Epidermal melanocyte (primary cell): ENCODE measurements at regions not wholly inside any gene's neighbourhood (a gene's known extent, or its start where the extent isn't known, plus 50 kb on each side); places are given as distances from the start of the nearest gene placed in this dataset.
A peak's percentile ranks its signal among the peaks of the same experiment; 100 is the strongest.

ENCODE experiments used
- DNase-seq: peaks from one replicate; pipeline ENCODE4 v3.0.0; 2011; ENCODE audit warnings: low spot score; ENCODE audit not compliant: insufficient read length

DNA sequence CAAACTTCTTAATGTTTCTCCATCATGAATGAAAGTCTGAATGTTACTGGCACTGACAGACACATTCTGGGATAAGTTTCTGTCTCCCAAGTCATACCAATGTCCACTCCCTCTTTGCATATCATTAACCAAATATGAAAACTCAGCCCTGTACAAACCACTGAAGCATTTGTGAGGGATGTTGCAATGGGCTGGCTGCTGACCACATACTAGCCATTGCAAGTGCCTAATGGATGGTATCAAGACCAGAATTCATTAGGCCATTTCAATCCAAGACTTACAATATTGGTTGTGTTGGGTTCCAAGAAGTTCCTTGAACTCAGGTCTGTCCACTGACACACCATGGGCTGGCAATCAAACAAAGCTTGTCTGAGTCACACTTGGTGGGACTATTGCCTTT, 73.8 kb downstream of the CBLN2 start:
- no peak for DNase-seq

DNA sequence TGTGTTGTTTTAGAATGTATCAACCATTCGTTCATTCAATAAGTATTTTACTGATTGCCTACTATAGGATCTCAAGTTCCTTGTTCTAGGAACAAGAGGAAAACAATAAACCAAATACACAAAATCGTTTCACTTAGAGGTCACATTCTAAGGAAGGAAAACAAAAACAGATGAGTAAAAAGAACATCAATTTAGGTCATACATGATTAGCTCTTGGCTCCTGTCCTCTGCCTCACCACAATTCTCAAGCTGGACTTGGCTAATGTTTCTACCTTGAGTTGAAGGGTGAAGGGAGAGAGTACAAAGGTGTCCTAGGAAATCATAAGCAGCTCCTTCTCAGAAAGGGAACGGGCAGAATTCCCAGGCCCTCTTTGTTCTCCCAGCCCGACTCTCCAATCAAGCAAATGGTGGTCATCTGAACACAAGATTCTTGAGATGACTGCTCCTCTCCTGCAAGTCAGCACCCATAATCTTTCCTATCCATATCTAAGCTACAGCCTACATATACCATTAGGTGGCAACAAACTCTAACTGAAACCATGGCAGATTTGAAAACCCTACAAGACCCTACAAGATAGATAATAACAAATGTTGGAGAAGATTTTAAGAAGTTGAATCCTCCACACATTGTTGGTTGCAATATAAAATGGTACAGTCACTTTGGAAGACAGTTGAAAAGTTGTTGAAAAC, 76.0 kb downstream of the CBLN2 start:
- DNase-seq, result no peak

DNA sequence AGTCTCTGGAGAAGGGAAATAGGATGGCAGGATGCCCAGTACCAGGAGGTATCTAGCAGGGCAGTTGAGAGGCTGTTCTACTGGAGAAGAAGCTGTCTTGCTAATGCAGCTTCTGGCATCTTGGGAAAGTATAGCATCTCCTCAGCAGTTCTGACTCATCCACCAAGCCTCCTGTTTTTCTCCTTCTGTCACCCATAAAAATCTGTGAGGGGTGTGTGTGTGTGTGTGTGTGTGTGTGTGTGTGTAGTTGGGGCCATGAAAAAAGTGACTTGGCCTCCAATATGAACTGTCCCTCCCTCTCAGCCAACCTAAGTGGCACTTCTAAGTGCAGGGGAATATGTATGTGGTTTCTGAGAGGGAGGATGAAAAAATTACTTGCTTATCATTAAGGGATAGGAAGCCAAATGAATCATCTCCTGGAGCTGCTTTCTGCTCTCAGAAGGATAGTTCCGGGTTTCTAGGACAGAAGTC, 83.9 kb downstream of the CBLN2 start:
- no peak for DNase-seq

DNA sequence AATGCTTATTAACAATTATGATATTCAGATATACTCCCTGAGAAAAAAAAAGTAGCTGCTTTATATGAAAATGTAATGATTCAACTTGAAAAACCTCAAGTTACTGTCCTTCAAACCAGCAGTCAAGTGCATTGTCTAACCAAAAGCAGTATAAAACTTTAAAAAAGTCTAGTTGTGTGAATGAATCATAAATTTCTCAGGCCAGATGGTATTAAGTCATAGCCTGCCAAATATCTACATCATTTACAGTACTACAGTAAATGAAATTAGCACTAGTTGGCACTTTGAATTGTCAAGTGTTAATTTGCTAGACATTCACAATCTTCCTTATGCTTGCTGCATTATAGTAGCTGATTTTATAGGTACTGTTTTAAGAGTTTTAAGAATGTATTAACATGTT, 85.9 kb downstream of the CBLN2 start:
- no peak for DNase-seq

DNA sequence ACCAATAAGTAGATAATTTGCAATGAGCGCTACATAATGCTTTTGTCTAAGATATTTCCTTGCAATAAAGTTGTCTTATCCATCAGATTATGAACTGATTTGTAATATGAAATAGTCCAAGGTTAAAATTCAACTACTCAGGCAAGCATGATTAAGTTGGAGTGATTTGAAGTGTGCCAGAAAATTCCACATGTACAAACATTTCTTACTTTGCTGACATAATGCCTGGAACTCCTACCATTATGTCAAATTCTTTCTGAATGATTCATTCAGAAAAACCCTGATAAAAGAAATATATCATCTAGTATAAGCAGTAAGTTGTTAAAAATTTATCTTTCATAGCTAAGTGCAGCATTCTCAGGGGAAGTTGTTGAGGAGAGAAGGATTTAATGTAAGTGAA, 87.3 kb downstream of the CBLN2 start:
- no peak for DNase-seq

DNA sequence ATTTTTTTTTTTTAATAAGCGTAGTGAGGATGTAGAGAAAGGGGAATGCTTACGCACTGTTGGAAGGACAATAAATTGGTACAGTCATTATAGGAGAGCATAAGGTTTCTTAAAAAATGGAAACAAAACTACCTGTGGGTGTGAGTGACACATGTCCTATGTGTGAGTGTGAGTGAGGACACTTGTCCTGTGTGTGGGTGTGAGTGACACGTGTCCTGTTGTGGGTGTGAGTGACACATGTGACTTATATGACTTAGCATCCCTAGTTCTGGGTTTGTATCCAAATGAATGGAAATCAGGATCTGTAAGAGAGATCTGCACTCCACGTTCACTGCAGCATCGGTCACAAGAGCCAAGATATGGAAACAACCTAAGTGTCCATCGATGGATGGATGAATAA, 91.8 kb downstream of the CBLN2 start:
- DNase-seq, result no peak

DNA sequence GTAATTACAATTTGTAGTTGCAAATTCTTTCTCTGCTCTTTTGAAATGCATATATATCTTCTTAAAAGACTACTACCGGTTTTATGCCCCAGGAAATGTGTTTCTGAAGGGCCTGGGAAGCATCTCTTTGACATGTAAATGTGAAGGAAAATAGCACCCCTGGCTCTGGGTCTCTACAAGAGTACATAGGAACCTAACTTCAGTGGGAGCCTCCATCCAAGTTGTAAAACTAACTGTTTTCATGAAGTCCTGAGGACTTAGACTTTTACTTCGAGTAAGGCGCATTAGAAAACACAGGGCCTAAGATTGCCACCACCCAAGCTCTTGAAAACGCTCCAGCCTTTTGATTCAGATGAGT, 99.4 kb downstream of the CBLN2 start:
- DNase-seq, result no peak

DNA sequence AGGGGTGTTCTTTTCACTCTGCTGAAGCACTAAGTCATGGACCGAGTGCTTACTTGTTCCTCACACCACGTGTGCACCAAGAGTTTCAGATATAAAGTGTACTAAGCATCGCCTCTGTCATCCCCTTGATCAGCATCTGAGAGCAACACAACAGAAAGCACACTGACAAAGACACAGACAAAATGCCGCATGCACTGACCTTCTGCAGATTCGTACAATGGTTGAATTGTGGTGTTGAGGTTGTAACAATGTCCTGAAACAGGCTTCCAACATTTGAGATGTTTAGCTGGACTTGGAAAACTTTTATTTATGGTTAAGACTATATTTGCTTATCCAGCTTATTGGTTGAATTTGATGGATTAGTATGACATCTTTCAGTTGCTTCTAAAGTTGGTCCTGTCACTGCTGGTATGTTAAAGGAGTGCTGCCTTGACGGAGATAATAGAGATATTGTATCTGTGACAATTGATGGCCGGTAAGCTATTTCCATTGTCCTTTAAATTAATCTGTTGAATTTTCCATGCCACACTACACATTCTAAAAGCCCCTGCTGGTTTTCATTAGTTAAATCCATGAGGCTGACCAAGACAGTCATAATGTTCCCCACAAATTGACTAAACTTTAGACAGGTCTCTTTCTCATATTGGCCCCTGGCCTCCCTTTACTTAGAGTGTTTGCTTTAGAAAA, 99.9 kb downstream of the CBLN2 start:
- DNase-seq, result no peak

DNA sequence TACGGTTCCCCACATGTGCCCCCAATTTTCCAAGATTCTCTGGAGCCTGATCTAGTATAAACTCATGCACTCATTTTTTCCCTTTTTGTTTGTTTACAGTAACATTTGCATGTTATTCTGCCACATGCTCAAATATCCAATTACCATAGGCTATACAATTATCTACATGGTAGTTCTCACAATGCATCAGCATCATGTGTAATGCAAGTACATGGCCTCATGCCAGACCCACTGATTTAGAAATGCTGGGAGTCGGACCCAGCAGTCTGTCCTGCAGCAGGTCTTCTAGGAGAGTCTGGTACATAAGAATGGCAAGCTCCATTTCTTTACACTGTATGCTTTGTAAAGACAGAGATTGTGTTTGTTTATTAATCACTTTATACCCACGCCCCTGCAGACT, 107.7 kb downstream of the CBLN2 start:
- no peak for DNase-seq

DNA sequence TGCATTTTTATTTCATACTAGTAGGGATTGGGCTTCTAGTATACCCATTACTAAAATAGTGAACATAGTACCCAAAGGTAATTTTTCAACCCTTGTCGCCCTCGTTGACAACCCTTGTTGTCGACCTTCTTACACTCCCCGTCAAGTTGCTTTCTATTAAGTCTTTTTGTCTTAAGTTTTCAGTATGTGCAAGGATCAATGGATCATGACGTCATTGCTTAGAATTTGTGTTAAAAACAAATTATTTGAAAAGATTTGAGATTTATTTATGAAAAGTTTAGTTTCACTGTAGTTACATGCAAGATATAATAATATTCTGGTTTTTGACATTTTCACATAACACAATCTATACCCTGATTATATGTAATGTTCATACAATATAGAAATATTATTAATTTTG, 110.4 kb downstream of the CBLN2 start:
- DNase-seq, result no peak

DNA sequence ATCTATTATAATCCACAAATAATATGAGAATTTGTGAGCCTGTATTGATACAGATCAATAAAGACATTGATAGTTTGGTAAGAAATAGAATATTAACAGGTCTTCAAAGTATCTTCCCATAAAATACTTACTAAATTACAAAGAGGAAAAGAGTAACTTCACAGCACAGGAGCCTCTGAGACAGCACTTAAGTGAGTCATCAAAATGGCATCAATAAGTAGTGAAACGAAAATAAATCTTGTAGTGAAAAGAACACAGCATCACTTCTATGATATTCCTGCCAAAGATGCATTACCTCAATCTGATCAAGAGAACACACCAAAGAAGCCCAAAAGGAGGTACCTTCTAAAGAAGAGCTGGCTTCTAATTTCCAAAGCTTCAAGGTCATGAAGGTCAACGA, 116.4 kb downstream of the CBLN2 start:
- DNase-seq, result no peak

DNA sequence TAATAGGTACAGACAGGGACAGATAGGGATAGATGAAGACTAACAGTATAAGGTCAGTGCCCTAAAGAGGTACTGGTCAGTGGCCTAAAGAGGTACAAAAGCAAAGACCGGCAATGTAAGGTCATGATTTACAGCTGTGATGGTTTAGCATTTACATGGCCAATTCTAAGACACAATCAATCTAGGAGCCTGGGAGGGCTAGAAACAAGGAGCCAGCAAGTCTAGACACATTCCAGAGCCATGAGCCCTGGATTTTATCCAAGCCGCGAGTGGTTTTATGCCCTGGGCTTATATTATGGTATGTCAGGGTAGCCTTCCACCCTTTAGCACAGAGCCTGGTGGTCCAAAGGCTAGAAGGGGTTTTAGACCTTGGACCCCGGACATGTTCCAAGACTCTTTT, 124.2 kb downstream of the CBLN2 start:
- no peak for DNase-seq

DNA sequence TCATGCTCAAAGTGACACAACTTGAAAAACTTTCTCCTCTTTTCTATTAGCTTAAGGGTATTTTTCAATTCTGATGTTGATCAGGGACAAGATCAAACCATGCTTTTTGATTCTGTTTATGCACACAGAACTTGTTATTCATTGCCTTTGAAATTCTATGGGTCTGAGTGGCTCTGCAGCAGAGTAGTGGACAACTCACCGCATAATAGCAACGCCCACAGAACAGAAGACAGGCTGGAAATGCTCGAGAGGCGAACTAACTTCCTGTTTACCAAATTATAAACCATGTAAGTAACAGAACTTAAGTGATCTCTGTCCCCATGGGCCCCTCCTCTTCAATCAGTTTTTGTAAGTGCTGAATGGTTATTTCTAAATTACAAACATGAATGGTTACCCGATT, 131.2 kb downstream of the CBLN2 start:
- DNase-seq, result no peak

DNA sequence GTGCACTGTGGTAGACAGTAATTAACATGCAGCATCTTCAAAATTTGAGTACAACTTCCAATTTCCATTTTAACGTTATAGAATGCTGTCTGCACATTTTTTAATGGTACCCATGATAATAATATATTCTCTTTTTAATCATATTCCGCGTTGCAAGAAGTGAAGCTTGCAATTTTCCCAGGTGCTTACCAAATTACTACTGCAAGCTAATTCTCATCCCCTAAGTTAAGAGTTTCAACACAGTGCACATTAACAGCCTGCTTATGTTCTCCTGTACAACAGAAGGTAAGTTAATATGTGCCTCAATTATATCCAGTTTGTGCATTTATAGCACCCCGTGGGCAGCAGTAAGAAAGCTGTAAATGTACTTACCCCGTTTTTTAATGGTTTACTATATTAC, 132.9 kb downstream of the CBLN2 start:
- DNase-seq, result no peak

DNA sequence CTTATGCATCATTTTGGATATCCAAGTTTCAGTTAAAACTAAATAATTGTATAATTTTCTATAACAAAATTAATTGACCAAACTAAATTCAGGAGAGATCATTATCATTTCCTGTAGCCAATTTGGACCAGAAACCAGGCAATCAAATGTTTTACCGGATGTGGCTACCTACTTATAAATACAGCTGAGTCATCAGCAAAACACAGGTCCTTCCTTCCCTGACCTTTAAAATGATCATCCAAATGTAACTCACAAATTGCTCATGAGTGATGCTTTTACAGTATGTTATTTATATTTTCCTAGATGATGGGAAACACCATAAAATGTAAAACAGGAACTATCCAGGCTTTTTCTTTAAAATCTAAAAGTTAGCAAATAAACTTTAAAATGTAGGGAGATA, 133.7 kb downstream of the CBLN2 start:
- DNase-seq, result no peak

DNA sequence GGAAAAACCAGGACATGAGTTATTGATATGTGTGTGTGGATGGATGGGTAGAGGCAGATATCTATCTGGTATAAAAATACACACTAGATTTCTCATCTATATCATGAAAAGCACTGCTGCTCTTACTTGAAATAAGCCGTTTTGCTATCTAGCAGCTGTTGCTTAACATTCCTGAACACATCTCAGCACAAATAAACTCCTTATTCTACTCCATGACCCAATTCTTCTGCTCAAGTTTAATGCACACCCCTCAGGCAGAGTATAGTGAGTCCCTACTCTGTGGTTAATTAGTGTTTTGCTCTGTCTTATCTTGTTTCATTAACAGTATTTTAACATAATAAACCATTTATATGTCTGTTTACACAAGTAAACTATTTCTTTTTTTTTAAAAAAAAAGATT, 134.2 kb downstream of the CBLN2 start:
- DNase-seq, result no peak

DNA sequence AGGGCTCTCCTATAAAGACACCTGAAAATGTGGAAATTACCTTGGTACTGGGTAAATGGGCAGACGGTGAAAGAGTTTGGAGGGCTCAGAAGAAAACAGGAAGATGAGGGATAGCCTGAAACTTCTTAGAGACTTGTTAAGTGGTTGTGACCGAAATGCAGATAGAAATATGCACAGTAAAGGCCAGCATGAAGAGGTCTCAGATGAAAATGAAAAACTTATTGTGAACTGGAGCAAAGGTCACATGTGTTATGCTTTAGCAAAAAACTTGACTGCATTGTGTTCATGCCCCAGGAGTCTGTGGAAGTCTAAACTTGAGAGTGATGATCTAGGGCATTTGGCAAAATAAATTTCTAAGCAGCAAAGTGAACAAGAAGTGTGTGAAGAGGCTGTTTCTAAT, 137.1 kb downstream of the CBLN2 start:
- DNase-seq, result no peak

DNA sequence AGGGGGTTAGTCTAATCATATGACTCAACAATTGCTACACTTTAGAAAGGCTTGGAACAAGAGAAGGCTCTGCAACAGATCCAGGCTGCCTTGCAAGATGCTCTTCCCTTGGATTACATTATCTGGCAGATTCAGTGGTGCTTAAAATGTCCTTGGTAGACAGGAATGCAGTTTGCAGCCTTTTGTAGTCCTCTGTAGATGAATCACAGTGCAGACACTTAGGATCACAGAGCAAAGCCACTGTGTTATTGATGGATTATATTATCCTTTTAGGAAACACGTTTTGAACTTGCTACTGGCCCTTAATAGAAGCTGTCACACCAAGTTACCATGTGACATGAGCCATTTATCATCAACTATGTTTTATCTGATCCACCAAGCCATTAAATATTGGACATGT, 152.2 kb downstream of the CBLN2 start:
- no peak for DNase-seq

DNA sequence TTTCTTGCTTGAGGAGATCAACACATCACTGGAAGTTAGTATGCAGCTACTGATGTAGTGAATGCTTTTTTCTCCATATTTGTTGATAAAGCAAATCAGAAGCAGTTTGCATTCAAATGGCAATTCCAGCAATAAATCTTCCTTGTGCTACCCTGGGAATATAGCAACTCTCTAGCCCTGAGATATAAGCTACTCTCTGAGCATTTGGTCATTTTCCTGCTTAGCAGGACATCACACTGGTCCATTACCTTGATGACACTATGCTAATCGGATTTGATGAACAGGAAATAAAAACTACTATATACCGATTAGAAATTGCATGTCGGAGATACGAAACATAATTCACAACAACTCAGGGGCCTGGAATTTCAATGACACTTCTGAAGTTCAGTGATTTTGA, 152.7 kb downstream of the CBLN2 start:
- no peak for DNase-seq

DNA sequence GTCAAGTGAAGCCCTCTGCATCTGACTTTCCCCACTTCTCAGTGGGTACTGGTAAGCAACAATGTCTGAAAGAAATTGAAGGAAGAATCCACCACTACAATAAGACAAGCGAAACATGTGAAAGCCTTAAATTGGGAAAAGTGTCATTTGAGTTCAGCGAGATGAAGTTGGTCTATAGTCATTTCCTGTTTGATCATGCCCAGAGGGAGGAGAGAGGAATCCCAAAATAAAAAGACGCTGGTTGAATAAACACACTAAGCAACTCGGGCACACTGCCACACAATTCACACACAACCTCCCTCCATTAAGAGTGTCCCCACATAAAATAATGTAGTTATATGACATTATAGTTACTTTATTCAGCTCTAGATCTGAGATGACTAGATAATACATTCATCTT, 166.1 kb downstream of the CBLN2 start:
- DNase-seq, result no peak

DNA sequence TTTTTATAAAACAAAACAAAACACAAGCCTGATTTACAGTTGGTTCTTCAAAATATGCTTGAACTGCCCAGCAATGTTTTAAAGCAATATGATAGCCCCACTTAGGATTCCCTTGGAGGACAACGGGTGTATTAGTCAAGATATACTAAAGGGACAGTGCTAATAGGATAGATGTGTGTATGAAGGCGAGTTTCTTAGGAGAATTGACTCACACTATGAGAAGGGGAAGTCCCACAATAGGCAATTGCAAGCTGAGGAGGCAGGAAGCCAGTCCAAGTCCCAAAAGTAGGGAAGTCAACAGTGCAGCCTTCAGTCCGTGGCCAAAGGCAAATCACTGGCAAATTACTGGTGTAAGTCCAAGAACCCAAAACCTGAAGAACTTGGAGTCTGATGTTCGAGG, 167.9 kb downstream of the CBLN2 start:
- DNase-seq, result no peak

DNA sequence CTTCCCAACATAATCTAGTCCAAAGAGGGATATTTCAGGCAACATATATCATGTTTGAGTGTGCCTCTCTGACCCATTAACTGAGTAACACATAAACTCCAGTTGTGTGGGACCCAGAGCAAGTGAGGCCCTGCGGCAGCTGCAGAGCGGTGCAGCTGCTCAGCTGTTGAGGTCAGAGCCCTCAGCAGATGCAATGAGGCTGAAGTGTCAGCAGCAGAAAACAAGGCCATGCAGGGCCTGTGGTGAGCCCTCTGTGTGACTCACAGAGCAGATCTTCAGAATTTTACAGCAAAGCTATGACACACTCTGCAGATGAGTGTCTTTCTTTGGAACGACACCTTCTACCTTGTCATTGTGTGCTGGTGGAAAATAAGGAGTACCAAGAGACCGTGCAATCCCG, 168.5 kb downstream of the CBLN2 start:
- peak; percentile 31 for DNase-seq

DNA sequence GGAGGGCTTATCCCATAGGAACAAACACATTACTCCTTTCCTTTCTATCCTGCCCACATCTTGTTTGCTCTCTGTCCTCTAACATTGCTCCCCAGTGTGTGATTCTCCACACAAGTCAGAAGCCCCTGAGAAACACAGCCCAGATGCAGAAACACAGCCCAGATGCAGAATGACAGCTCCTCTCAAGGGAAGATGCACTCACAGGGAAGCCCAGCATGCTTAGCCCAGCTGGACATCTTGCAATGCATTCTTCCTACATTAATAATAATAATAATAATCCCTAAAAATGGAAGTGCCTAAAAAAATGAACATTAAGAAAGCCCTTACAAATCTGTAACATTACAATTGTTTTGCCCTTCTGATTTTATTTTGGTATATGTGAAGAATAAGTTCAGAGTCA, 172.1 kb downstream of the CBLN2 start:
- DNase-seq, result no peak
